GM23338 (cell line): ENCODE measurements at regions not wholly inside any gene's neighbourhood (a gene's known extent, or its start where the extent isn't known, plus 50 kb on each side); places are given as distances from the start of the nearest gene placed in this dataset.

Experiments
- CREB1 ChIP-seq: fragments of 250-450 bp; sonication (Bioruptor Pico); IDR thresholded peaks from 2 replicates; pipeline ENCODE4 v1.5.0; 2020; ENCODE audit warnings: low read depth, mild to moderate bottlenecking, moderate library complexity
- ETS1 ChIP-seq: IDR thresholded peaks from 2 replicates; pipeline ENCODE4 v1.6.1; 2016; ENCODE audit warnings: antibody characterized with exemption
- EZH2 ChIP-seq: fragments of 200-600 bp; sonication (generic); IDR thresholded peaks from one replicate; pipeline ENCODE4 v1.8.0; 2017; ENCODE audit warnings: antibody characterized with exemption, mild to moderate bottlenecking, low read depth; ENCODE audit not compliant: unreplicated experiment
- EZH2phosphoT487 ChIP-seq: fragments of 200-600 bp; sonication (generic); IDR thresholded peaks from one replicate; pipeline ENCODE4 v1.8.1; 2018; ENCODE audit warnings: antibody characterized with exemption; ENCODE audit not compliant: unreplicated experiment
- JUNB ChIP-seq: IDR thresholded peaks from one replicate; pipeline ENCODE4 v1.6.1; 2016; ENCODE audit warnings: antibody characterized with exemption; ENCODE audit not compliant: unreplicated experiment
- NANOG ChIP-seq: IDR thresholded peaks from 2 replicates; pipeline ENCODE4 v1.6.1; 2016; ENCODE audit warnings: antibody characterized with exemption, borderline replicate concordance
- POLR2AphosphoS5 ChIP-seq: IDR thresholded peaks from 2 replicates; pipeline ENCODE4 v1.6.1; 2016; ENCODE audit warnings: antibody characterized with exemption, low read depth
- REST ChIP-seq: IDR thresholded peaks from one replicate; pipeline ENCODE4 v1.6.1; 2018; ENCODE audit warnings: antibody characterized with exemption; ENCODE audit not compliant: unreplicated experiment
- STAT1 ChIP-seq: IDR thresholded peaks from one replicate; pipeline ENCODE4 v1.6.1; 2016; ENCODE audit warnings: antibody characterized with exemption; ENCODE audit not compliant: unreplicated experiment
- ZNF114 ChIP-seq: fragments of 250-450 bp; sonication (Bioruptor Pico); IDR thresholded peaks from 2 replicates; pipeline ENCODE4 v1.5.0; 2020; ENCODE audit warnings: mild to moderate bottlenecking, moderate library complexity
- ZNF331 ChIP-seq: fragments of 250-450 bp; sonication (Bioruptor Pico); IDR thresholded peaks from 2 replicates; pipeline ENCODE4 v1.5.0; 2020; ENCODE audit warnings: low read depth, mild to moderate bottlenecking, moderate library complexity
- ZNF462 ChIP-seq: fragments of 250-450 bp; sonication (Bioruptor Pico); IDR thresholded peaks from 2 replicates; pipeline ENCODE4 v1.5.0; 2020; ENCODE audit warnings: mild to moderate bottlenecking, moderate library complexity
- TF ChIP-seq, protein P1 (sequence below), 2 experiments: fragments of 200-600 bp in 1 of 2; sonication (generic) in 1 of 2; conservative IDR thresholded peaks; 2 replicates each; pipeline versions ENCODE4 v1.5.1 to v1.6.1; 2016 to 2017; ENCODE audit warnings: antibody characterized with exemption in 2 of 2, low read depth in 2 of 2, mild to moderate bottlenecking in 2 of 2, moderate library complexity in 1 of 2

DNA sequence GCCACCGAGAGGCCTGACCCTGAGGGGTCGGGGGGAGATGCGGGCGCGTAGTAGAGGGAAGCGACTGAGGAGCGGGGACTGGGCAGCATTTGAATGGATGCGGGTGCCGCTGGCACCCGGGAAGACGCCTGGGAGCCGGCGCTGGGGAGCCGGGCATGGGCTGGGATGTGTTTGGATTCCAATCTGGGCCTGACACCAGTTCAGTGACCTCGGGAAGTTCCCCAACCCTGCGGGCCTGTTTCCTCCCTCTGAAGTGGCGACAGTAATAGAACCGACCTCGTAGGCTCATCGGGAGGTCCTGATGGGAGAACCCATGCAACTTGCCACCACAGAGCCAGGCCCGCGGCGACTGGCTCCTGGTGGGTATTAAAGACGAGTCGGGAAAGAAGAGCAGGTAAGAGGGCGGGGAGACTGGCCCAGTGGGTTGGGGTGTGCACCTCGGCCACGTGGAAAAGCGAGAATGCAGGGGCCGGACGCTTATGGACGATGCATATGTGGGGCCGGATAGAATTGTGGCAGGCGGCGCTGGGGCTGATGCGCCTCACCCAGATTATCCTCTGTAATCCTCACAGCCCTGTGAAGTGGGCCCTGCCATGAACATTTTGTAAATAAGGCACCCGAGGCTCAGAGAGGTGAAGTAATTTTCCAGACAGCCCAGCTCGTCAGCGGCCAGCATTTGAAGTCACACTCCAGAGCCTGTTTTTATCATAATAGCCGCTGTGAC lies 105.8 kb downstream of the SLC16A1 start:
- TF ChIP-seq, protein P1, sequence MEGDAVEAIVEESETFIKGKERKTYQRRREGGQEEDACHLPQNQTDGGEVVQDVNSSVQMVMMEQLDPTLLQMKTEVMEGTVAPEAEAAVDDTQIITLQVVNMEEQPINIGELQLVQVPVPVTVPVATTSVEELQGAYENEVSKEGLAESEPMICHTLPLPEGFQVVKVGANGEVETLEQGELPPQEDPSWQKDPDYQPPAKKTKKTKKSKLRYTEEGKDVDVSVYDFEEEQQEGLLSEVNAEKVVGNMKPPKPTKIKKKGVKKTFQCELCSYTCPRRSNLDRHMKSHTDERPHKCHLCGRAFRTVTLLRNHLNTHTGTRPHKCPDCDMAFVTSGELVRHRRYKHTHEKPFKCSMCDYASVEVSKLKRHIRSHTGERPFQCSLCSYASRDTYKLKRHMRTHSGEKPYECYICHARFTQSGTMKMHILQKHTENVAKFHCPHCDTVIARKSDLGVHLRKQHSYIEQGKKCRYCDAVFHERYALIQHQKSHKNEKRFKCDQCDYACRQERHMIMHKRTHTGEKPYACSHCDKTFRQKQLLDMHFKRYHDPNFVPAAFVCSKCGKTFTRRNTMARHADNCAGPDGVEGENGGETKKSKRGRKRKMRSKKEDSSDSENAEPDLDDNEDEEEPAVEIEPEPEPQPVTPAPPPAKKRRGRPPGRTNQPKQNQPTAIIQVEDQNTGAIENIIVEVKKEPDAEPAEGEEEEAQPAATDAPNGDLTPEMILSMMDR (conservative IDR thresholded peaks at IDR 0.05; ENCODE audit: low read depth in 2 of 2), result no peak
- TF ChIP-seq EZH2phosphoT487 (no peak), POLR2AphosphoS5 (no peak), REST (no peak), EZH2 (no peak), CREB1 (no peak), JUNB (no peak), ZNF114 (CRISPR knock-in tag) (no peak), ZNF331 (CRISPR knock-in tag) (no peak), NANOG (no peak), ZNF462 (CRISPR knock-in tag) (no peak), ETS1 (no peak), STAT1 (no peak)
